SK-N-MC (cell line): ENCODE measurements at regions not wholly inside any gene's neighbourhood (a gene's known extent, or its start where the extent isn't known, plus 50 kb on each side); places are given as distances from the start of the nearest gene placed in this dataset.

Experiments
- DNase-seq: peaks from one replicate; pipeline ENCODE4 v3.0.0-alpha.2; 2011; ENCODE audit warnings: low read depth, low spot score
- H3K27ac ChIP-seq: fragments of 200-600 bp; sonication (generic); 2 replicates; pipeline ENCODE4 v1.5.1; 2016; ENCODE audit warnings: mixed run types
- H3K36me3 ChIP-seq: fragments of 200-600 bp; sonication (generic); 2 replicates; pipeline ENCODE4 v1.6.1; 2017; ENCODE audit warnings: antibody characterized with exemption, low read length, mixed read lengths; ENCODE audit not compliant: insufficient read depth
- H3K4me3 ChIP-seq: fragments of 200-600 bp; sonication (generic); 2 replicates; pipeline ENCODE4 v1.5.1; 2016
- H3K9ac ChIP-seq: fragments of 200-600 bp; sonication (generic); 2 replicates; pipeline ENCODE4 v1.8.0; 2017; ENCODE audit warnings: mixed run types, mixed read lengths; ENCODE audit not compliant: insufficient read length
- H3K9me3 ChIP-seq: fragments of 200-600 bp; sonication (generic); 2 replicates; pipeline ENCODE4 v1.6.1; 2017; ENCODE audit warnings: low read depth, mild to moderate bottlenecking, antibody characterized with exemption, low read length, moderate library complexity, mixed read lengths
- EZH2 ChIP-seq: fragments of 200-600 bp; sonication (generic); IDR thresholded peaks from one replicate; pipeline ENCODE4 v1.6.1; 2017; ENCODE audit warnings: antibody characterized with exemption
- FOXP2 ChIP-seq: optimal IDR thresholded peaks from 2 replicates; pipeline ENCODE3; 2011; ENCODE audit warnings: mild to moderate bottlenecking, moderate library complexity; ENCODE audit not compliant: insufficient read depth; ENCODE audit errors: extremely low read length, control extremely low read depth
- POLR2AphosphoS5 ChIP-seq: IDR thresholded peaks from 2 replicates; pipeline ENCODE4 v1.6.1; 2012; ENCODE audit warnings: mild to moderate bottlenecking, low read depth, low read length, borderline replicate concordance

- TF ChIP-seq EZH2 (no peak), POLR2AphosphoS5 (no peak), FOXP2 (no peak)
Observed at GRCh38 chr11:97814325-97814959, 1206.3 kb upstream of the CNTN5 start.

GRCh38 chr11:97815667-97816066 is 1205.1 kb upstream of the CNTN5 start:
- TF ChIP-seq FOXP2 (no peak), EZH2 (no peak), POLR2AphosphoS5 (no peak)
- no peak overlapping the region for H3K9ac ChIP-seq

More at GRCh38 chr11:97814325-97814959, 1206.3 kb upstream of the CNTN5 start:
- H3K9ac ChIP-seq: no peak overlapping the region
- H3K36me3 ChIP-seq: no peaks in the 10 kb centered on the region
- no peaks in the 10 kb centered on the region for H3K9me3 ChIP-seq
- no peak overlapping the region for H3K27ac ChIP-seq
- no peak for DNase-seq
- no peak overlapping the region for H3K4me3 ChIP-seq

DNA sequence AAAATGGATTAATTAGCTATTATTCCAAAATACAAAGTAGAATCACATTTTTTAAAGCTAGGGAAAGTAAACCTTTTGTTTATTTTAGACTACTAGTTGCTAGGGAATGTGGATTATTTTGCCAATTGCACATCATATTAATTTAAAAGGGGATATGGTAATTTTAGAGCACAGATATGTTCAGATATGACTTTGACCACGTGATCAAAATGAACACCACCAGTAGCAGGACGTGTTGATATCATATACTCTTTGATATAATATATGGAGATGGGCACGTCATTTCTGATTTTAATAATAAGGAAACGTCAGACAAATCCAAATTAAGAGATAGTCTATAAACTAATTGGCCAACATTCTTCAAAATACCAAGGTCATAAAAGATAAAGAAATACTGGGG is 1188.3 kb upstream of the CNTN5 start:
- Histone ChIP-seq H3K9me3 (no peaks in the 10 kb centered on the region), H3K9ac (no peak overlapping the region), H3K27ac (no peak overlapping the region), H3K4me3 (no peak overlapping the region), H3K36me3 (no peaks in the 10 kb centered on the region)
- TF ChIP-seq EZH2 (no peak), POLR2AphosphoS5 (no peak), FOXP2 (no peak)
- no peak for DNase-seq

More at GRCh38 chr11:97815667-97816066, 1205.1 kb upstream of the CNTN5 start:
- H3K27ac ChIP-seq: no peak overlapping the region
- no peak overlapping the region for H3K4me3 ChIP-seq
- no peak for DNase-seq
- no peaks in the 10 kb centered on the region for H3K36me3 ChIP-seq
- no peaks in the 10 kb centered on the region for H3K9me3 ChIP-seq

DNA sequence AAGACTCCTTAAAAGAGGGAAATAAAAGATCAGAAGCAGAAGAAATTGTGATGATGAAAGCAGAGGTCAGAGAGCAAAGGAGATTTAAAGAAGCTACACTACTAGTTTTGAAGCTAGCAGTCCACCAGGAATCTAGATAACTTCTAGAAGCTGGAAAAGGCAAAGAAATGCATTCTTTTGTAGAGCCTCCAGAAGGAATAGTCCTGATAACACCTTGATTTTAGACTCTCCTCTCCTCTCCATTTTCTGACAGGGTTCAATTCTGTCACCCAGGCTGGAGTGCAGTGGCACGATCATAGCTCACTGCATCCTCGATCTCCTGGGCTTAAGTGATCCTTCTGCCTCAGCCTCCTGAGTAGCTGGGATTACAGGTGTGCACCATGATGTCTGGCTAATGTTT is 1187.3 kb upstream of the CNTN5 start:
- DNase-seq: no peak
- TF ChIP-seq POLR2AphosphoS5 (no peak), EZH2 (no peak), FOXP2 (no peak)
- Histone ChIP-seq H3K9me3 (no peaks in the 10 kb centered on the region), H3K9ac (no peak overlapping the region), H3K36me3 (no peaks in the 10 kb centered on the region), H3K27ac (no peak overlapping the region), H3K4me3 (no peak overlapping the region)

DNA sequence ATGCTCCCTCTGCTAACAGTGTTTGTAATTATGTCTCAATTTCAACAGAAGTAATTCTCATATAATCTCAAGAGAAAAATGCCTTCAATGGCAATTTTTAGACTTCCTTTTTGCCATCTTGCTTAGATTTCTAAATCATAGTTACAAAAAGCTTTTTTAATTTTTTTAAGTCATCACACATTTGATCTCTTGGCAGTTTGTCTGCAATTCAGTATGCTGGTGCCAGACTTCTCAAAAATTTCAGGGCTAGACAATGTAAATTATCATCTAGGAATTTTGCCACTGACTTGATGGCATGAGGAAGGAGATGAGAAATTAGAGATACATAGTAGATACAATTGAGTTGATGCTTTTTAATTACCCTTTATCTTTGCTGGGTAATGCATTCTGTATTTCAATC is 1176.7 kb upstream of the CNTN5 start:
- Histone ChIP-seq H3K9ac (no peak overlapping the region), H3K27ac (no peak overlapping the region), H3K36me3 (no peaks in the 10 kb centered on the region), H3K4me3 (no peak overlapping the region), H3K9me3 (no peaks in the 10 kb centered on the region)
- TF ChIP-seq EZH2 (no peak), FOXP2 (no peak), POLR2AphosphoS5 (no peak)
- no peak for DNase-seq

DNA sequence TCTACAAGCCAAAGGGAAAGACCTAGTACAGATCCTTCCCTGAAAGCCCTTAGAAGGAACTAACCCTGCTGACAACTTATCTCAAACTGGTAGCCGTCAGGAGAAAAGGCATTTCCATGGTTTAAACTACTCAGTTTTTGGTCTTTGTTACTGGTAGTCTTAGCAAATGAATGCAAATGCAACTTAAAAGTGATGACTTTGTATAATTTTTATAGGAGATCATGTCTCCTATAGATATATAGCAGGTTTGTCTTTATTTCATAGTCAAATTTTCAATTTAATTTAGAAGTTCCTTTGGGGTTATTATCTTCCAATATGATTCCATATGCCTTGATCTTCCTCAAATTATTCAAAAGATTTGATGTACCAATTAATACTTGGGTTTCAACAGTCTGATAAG is 1173.0 kb upstream of the CNTN5 start:
- Histone ChIP-seq H3K36me3 (no peaks in the 10 kb centered on the region), H3K4me3 (no peak overlapping the region), H3K9ac (no peak overlapping the region), H3K9me3 (no peaks in the 10 kb centered on the region), H3K27ac (no peak overlapping the region)
- no peak for DNase-seq
- TF ChIP-seq FOXP2: no peak
- TF ChIP-seq POLR2AphosphoS5: no peak
- TF ChIP-seq EZH2: no peak

DNA sequence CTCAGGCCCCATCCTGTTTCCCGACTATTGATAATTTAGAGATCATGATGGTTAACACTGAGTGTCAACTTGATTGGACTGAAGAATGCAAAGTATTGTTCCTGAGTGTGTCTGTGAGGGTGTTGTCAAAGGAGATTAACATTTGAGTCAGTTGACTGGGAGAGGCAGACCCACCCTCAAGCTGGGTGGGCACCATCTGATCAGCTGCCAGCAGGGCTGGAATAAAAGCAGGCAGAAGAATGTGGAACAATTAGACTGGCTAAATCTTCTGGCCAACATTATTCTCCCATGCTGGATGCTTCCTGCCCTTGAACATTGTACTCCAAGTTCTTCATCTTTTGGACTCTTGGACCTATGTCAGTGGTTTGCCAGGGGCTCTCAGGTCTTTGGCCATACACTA is 1170.0 kb upstream of the CNTN5 start:
- Histone ChIP-seq H3K4me3 (no peak overlapping the region), H3K9ac (no peak overlapping the region), H3K36me3 (no peaks in the 10 kb centered on the region), H3K27ac (no peak overlapping the region), H3K9me3 (no peaks in the 10 kb centered on the region)
- TF ChIP-seq EZH2: no peak
- no peak for TF ChIP-seq FOXP2
- TF ChIP-seq POLR2AphosphoS5: no peak
- no peak for DNase-seq

- no peak for DNase-seq
- H3K9me3 ChIP-seq: no peaks in the 10 kb centered on the region
- no peak overlapping the region for H3K27ac ChIP-seq
- no peak overlapping the region for H3K9ac ChIP-seq
- H3K36me3 ChIP-seq: no peaks in the 10 kb centered on the region
- no peak for TF ChIP-seq EZH2
- no peak for TF ChIP-seq FOXP2
- no peak for TF ChIP-seq POLR2AphosphoS5
- no peak overlapping the region for H3K4me3 ChIP-seq
Observed at GRCh38 chr11:97854357-97854756, 1166.4 kb upstream of the CNTN5 start.

GRCh38 chr11:97854877-97855276 is 1165.9 kb upstream of the CNTN5 start:
- no peaks in the 10 kb centered on the region for H3K36me3 ChIP-seq
- H3K4me3 ChIP-seq: no peak overlapping the region
- no peaks in the 10 kb centered on the region for H3K9me3 ChIP-seq
- no peak overlapping the region for H3K9ac ChIP-seq
- TF ChIP-seq POLR2AphosphoS5 (no peak), FOXP2 (no peak), EZH2 (no peak)
- DNase-seq: no peak
- no peak overlapping the region for H3K27ac ChIP-seq
